ENCODE measurements at regions not wholly inside any gene's neighbourhood (a gene's known extent, or its start where the extent isn't known, plus 50 kb on each side); places are given as distances from the start of the nearest gene placed in this dataset.

- no peaks in the 10 kb centered on the region for H3K27me3 ChIP-seq (ENCODE audit: control insufficient read depth in 2 of 2, insufficient read depth in 2 of 2, low read length in 2 of 2)
- no peak overlapping the region for H3K9ac ChIP-seq (replicated peaks; ENCODE audit: extremely low read depth, insufficient read depth, low read length)
- no peaks in the 10 kb centered on the region for H4K20me1 ChIP-seq (replicated peaks; ENCODE audit: control insufficient read depth, extremely low read depth, insufficient read depth, low read length)
- no peak for FAIRE-seq
- intact Hi-C loops (cut with micrococcal nuclease) = no loop called here
- H3K4me2 ChIP-seq (ENCODE audit: insufficient read depth, low read length) = no peak overlapping the region
- dilution Hi-C loops (cut with MboI; ENCODE audit: extremely low pct_ligation_motif_present, low sequenced_read_pairs) = no loop called here
- ChIA-PET CTCF (interaction anchor here (1.4 kb wide), 1 partner anchor 81 kb away, joined by 4 read pairs; no protein-coding TSS in a partner anchor), POLR2A (no interaction called here)
- no peak for DNase-seq (ENCODE audit: low read depth, low spot score)
- H3K4me3 ChIP-seq (replicated peaks in 1 of 3; ENCODE audit: insufficient read depth in 1 of 3, low read depth in 1 of 3, low read length in 3 of 3) = no peak overlapping the region
- no peaks in the 10 kb centered on the region for H3K9me1 ChIP-seq (replicated peaks; ENCODE audit: control insufficient read depth, extremely low read depth, insufficient read depth, low read length)
- BruUV-seq (replicated peaks) = no TSS peak
- no peak overlapping the region for H2AFZ ChIP-seq (ENCODE audit: low read depth, low read length)
- TF ChIP-seq FOS (IDR thresholded peaks at IDR 0.05; ENCODE audit: borderline replicate concordance, insufficient read depth, low read length) = no peak
- no peak for TF ChIP-seq MAX (IDR thresholded peaks at IDR 0.05; ENCODE audit: insufficient read depth, insufficient read length)
- H3K27ac ChIP-seq (ENCODE audit: insufficient read depth, low read depth, low read length) = no peak overlapping the region
- no peaks in the 10 kb centered on the region for H3K79me2 ChIP-seq (ENCODE audit: control insufficient read depth, insufficient read depth, low read length)
- no peaks in the 10 kb centered on the region for H3K36me3 ChIP-seq (ENCODE audit: control insufficient read depth in 2 of 2, extremely low read depth in 1 of 2, insufficient read depth in 2 of 2, low read length in 2 of 2)
- H3K9me3 ChIP-seq (replicated peaks; ENCODE audit: control insufficient read depth, insufficient read depth, low read length) = no peaks in the 10 kb centered on the region
- H3K4me1 ChIP-seq (ENCODE audit: control insufficient read depth, extremely low read depth, insufficient read depth, low read length) = peaks cover 10% of the 10 kb centered on the region
These were observed 66.4 kb upstream of the NDP start for GRCh38 chrX:44039556-44039955.

GRCh38 chrX:44036336-44036735, 63.1 kb upstream of the NDP start:
- Histone ChIP-seq H4K20me1 (replicated peaks; ENCODE audit: control insufficient read depth, extremely low read depth, insufficient read depth, low read length) (no peaks in the 10 kb centered on the region), H3K79me2 (ENCODE audit: control insufficient read depth, insufficient read depth, low read length) (no peaks in the 10 kb centered on the region), H3K36me3 (ENCODE audit: control insufficient read depth in 2 of 2, extremely low read depth in 1 of 2, insufficient read depth in 2 of 2, low read length in 2 of 2) (no peaks in the 10 kb centered on the region), H2AFZ (ENCODE audit: low read depth, low read length) (no peak overlapping the region), H3K27ac (ENCODE audit: insufficient read depth, low read depth, low read length) (no peak overlapping the region), H3K9me3 (replicated peaks; ENCODE audit: control insufficient read depth, insufficient read depth, low read length) (no peaks in the 10 kb centered on the region), H3K9ac (replicated peaks; ENCODE audit: extremely low read depth, insufficient read depth, low read length) (no peak overlapping the region), H3K4me1 (ENCODE audit: control insufficient read depth, extremely low read depth, insufficient read depth, low read length) (peaks cover 10% of the 10 kb centered on the region), H3K4me3 (replicated peaks in 1 of 3; ENCODE audit: insufficient read depth in 1 of 3, low read depth in 1 of 3, low read length in 3 of 3) (no peak overlapping the region), H3K4me2 (ENCODE audit: insufficient read depth, low read length) (no peak overlapping the region), H3K27me3 (ENCODE audit: control insufficient read depth in 2 of 2, insufficient read depth in 2 of 2, low read length in 2 of 2) (no peaks in the 10 kb centered on the region), H3K9me1 (replicated peaks; ENCODE audit: control insufficient read depth, extremely low read depth, insufficient read depth, low read length) (no peaks in the 10 kb centered on the region)
- peak; percentile 59 for DNase-seq (ENCODE audit: low read depth, low spot score)
- TF ChIP-seq CTCF (IDR thresholded peaks at IDR 0.05; ENCODE audit: extremely low read depth in 1 of 2, insufficient read depth in 1 of 2, low read depth in 1 of 2, low read length in 2 of 2) (no peak), GATA2 (IDR thresholded peaks at IDR 0.05; ENCODE audit: insufficient read depth, insufficient read length, low read depth, low read length) (peak; percentile 57)
- dilution Hi-C loops (cut with MboI; ENCODE audit: extremely low pct_ligation_motif_present, low sequenced_read_pairs) = no loop called here
- ChIA-PET CTCF (interaction anchor here (2.2 to 2.7 kb wide), 2 partner anchors 11 to 78 kb away, joined by 9 read pairs; no protein-coding TSS in a partner anchor), POLR2A (no interaction called here)
- BruUV-seq (replicated peaks) = no TSS peak
- FAIRE-seq = no peak
- intact Hi-C loops (cut with micrococcal nuclease) = no loop called here
